CD4-positive, alpha-beta T cell treated with Interleukin-15 for 1 hour (primary cell): ENCODE measurements at regions not wholly inside any gene's neighbourhood (a gene's known extent, or its start where the extent isn't known, plus 50 kb on each side); places are given as distances from the start of the nearest gene placed in this dataset.

Experiments used
- DNase-seq: peaks from one replicate; pipeline ENCODE4 v3.0.0-alpha.2; 2020

DNA sequence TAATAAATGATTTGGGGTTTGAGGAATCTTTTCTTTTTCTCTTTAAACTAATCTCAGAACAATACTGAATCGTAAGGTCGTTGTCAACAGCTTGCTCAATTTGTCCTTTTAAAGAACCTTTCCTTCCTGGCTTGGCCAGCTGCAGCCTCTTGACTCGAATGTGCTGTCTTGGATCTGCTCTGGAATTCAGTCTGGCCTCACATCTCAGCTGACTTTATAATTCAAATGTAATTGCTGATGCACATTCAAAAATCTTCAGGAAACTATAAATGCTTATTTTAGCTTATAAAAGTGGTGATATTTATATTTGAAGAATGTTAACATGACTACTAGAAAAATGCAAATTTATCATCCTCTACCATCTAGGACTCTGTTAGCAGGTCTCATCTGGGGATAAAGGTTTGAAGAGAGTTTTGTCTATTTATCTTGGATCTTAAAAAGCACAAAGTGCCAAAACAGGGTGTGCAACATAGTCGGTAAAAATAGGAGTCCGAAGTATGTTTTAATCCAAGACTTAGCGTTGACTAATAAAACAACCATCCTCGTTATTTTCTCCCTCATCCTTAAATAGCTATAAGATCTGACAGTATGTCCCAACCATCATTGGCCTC, 1035.2 kb downstream of the MCTP2 start:
- no peak for DNase-seq

DNA sequence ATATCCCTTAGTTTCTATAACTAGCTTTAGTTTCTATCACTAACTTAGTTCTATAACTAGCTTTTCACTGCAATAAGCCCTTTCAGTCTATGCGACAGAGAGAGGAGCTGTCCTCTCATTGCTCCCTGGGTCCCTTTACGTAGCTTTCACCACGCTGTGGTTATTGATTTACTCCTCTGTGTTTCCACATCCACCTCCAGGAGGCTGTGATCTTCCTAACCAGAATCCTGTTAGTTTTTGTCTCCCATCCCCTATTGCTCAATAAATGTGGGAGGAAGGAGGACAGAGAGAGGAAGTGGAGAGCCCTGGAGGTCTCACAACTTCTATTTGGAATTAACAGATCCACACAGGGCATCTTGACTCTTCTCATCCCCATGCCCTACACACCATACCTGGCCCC, 1036.1 kb downstream of the MCTP2 start:
- no peak for DNase-seq

DNA sequence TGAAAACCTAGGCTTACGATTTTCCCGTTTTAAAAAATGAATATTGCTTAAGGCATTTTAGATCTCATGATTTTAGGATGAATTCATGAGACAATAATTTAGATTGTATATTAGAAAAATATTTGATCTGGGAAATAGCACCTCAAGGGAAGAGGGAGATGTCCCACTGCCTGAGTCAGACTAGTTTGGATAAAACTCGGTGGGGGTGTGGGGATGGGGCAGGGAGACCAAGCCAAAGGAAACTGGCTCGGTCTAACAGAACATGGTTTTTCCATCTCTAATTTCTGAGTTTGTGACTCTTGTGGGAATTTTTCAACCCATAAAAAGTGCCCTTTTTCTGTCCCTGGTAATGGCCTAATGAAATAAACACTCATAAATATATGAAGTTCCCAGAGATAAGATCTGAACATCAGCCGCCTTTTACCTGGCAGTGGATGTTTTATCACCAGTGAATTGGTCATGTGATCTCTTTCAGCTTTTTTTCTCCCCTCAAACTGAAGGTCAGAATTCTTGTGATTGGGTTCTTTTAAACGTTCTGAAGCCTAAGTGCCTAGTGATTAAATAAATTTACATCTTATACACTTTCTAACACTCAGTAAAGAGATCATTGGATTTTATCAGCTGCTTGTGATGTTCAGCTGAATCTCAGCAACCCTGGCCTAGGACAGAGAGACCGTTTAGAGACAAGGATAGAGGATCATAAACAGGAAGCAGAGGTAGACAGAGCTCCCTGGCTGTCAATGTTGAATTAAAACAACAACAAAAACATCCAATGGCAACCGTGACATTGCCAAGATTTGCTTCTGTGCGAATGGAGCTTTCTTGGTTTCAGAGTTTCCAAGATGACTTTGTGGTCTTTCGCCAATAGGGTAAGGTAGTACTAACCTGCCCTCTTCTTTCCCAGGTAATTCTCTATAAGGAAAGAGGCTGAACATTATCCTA, 1038.2 kb downstream of the MCTP2 start:
- no peak for DNase-seq

DNA sequence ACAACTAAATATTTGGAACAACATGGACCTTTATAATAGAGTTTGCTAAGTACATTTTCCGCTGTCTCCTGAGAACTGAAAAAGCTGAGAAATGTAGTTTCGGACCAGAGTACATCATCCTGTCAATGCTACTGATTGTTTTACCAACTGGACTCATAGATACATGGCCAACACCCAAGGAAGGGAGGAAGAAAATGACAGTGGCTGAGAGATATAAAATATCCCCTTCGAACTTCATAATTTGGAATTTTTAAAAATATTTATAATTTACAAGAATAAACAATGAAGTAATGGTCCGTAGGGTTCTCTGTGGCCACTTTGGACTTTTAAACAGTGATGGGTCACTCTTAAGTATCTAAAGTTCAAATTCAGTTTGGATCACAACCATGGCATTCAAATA, 1042.7 kb downstream of the MCTP2 start:
- DNase-seq, result no peak

DNA sequence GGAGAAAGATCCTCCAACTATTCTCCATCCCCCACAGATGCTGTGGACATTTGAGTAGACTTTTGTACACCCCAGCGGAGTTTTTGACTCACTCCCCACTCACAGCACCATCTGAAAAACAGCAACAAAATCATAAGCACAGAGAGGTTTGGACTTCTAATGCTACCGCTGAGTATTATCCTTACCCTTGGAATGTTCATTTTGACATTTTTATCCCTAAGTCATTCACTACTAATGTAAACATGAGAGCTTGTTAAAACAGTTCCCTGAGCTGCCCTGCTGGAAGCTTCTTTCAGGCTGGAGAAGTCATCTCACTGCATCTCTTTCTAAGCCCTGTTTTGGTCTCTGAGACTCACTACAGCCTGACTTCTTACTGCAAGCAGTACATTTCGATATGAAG, 1045.9 kb downstream of the MCTP2 start:
- DNase-seq, result no peak

DNA sequence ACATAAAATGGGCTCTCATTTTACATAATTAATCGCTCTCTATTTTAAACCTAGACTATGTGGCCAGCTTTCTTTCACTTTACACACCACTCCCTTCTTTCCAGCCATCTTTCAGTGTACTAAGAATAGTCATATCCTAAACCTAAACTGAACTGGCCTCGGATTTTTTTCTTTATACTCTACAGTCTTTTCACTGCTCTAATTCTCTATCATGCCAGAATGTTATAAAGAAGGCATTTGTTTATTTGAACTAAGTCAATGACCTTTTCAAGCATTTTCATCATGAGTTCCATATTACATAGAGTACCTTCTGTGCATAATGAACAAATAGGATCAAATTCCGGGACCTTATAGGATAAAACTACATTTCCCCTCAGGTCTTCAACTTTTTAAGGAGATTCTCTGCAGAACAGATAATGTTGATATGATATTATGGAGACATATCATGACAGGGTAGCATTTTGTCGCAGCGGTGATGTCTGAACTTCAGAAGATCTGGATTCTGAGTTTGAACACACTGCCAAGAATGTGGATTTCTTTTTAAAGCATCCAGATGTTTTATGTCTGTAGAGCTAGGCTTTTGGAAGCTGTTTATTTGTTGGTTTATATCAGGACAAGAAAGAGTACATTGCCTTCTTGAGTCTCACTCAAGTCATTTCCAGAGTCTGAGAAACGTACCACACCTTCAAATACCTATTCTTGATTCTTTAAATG, 1047.3 kb downstream of the MCTP2 start:
- DNase-seq, result no peak

DNA sequence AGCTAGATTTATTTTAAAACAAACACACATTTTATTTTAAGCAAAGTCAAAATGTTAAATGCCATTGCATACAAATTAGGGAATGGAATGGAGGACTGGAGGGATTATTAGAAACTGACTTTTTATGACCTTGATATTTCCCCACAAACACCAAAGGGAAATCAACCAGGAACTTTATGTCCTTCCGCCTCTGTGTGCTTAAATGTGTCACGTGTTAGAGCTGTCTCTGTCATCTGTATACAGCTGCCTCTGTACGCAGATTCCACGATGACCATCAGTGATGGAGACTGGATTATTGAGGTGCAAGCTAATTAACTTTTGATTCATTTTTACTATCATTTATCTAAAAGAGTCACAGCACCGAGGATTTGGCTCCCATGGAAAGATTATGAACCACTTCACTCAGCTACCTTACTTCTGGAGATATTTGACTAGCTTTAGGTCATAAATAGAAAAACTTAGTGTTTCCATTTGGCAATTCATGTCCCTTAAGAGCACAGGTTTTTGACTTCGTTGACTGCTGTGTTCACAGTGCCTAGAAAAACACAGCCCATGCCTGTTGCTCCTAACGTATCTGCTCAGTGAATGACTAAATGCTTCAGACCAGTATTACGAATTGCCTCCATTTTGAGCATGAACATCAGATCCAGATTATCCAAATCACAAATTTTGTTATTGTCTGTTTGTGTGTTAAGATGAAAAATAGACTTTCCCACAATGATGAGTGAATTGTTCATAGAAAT, 1048.1 kb downstream of the MCTP2 start:
- no peak for DNase-seq

DNA sequence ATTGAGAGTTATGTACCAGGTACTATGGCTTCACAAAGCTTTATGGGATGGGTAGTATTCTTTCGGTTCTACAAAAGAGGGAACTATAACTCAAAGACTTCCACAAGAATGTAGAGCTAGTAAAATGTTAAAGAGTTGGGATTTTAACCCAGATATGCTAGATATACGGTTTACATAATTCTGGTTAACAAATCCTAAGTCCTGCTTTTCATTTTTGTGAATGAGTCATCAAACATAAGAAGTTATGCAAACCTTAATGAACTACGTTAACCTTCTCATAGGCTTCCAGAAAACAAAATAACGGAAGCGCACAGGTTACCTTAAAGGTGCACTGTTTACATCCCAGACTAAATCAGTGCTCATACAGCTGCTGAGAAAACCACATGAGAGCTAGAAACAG, 1049.3 kb downstream of the MCTP2 start:
- no peak for DNase-seq

DNA sequence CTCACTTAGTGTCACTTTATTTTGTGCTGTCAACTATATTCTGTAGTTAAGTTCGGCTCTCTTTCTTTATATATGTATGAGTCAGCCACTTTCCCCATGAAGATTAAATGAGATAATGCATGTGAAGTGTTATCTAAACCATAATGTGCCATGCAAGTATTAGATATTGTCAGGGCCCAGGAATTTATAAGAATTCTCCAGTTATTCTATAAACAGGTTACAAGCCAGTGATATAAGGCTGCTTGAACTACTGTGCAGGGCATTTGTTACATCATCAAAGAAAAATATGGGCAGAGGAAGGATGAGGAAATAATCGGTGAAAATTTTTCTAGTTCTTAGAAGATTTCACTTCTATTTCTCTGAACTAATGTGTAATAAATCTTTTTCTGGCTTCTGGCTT, 1049.0 kb upstream of the NR2F2 start:
- DNase-seq, result no peak

DNA sequence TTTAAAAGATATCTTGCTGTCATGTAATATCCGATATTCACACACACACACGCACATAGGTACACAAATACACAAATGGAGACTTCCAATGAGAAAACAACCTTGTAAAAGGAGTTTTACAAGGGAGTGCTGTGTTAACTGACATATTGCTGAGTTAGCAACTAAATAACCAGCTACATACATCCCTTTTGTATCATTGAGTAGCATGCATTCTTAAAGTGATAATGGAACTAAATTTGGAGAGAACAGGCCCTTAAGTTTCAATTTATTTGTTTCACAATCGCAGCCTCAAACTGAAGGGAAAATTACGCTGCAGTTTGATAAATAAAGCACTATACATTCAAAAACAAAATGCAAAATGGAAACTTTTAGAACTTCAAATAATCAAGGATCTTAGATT, 1046.0 kb upstream of the NR2F2 start:
- no peak for DNase-seq

DNA sequence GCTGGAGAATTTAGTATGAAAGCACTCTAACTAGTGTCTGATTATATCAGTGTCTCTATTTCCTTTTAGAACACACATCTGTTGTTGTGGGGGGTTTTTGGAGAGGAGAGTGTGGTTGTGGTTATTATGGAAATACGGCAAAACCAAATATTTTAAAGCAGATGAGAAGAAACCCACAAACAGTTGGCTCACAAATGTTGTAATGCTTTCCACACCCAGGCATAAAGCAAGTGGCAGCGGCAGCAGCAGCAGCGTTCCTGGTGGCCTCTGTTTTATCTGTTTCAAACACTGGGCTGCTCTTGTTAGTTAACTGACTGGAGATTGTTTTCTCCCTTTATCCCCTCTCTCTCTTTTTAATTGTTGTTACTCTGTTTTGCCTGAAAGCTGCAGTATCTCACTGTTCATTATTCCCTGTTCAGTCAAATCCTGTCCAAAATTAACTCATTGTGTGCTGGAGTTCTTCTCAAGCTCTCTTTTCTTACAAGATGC, 1045.5 kb upstream of the NR2F2 start:
- no peak for DNase-seq

DNA sequence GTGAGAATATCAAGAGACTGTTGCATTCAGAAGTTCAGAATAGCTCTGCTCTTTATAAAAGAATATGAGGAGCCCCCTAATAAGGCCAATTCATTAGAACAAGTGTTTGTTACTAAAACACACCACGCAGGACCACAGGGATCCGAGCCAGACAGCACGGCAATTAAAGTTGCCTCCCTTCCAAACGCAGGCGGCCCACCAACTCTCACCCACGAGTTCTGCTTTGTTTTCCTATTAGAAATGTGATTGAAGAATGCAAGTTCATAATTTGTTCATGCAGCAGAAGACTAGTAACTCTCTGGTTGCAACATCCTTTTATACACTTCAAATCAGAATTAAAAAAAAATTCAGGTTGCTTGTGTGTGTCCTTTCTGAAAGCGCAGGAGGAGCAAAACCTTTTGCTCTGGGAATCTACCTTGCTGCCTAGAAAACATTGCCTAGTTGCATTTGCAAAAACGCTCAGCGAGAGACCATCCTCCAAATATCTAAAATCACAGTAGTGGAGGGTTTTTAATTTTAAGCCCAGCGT, 1044.1 kb upstream of the NR2F2 start:
- no peak for DNase-seq

DNA sequence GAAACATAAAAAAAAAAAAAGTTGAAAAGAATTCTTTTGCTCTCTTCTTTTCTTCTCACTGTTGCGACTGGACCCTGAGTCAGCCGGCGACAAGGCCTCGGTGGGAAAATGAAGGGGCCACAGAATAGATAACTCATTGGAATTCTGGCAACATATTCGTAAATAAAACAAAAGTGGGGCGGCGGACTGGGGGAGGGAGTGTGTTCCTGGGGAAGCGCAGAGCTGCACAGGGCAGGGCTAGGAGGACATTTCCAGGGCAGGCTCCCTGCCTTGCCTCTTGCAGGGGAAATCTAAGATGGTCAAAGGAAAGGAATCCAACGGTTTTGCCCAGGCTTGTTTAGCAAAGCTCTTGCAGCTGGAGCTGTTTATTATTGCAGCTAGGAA, 1042.8 kb upstream of the NR2F2 start:
- DNase-seq, result no peak

DNA sequence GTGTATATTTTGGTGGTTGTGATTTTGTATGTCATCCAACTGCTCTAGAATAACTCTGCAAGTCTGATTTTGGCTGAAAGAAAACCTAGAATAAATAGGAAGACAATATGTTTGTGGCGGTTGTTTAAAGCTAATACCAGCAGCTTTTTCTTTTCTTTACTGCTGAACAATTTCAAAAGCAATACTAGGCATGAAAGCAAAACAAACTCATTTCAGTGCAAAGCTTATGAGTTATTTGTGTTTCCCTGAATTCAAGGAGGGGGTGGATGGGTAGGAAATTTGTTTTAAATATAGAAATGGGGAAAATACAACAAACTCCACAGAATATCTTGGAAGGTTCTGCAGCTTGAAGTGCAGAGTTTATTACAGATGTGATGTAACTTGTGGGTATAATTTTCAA, 1041.9 kb upstream of the NR2F2 start:
- DNase-seq, result no peak

DNA sequence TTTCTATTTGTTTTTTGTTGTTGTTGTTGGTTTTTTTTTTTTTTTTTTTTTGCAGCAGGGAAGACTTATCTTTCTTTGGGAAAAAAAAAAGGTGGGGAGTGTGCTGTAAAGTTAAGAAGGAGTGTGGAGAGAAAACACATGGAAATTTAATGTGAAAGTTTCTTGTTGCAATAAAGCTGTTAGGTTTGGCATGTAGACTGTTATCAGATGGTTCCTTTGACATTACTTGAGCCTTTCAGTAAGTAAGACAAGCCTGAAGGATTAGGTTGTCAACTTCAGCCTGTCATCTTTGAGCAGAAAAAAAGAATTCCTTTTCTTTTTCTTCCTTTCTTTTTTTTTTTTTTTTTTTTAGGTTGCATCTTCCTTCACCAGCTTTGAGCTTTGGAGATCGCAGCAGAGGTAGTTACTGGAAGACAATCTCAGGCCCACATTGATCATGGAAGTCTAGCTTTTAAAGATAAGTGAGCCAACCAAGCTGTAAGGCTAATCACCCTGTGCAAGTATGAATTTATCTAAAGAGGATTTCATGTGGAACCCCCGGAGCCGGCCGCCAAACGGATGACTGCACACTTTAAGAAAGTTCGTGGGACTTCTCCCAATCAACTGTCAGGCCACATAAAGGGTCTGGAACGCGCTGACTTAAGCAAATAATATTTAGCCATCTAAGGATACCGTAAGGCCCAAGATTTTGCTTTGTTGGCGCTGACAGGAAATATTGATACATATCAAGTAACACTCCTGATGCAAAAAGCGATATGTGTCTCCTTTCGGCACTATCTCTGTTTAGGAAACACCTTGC, 1040.1 kb upstream of the NR2F2 start:
- DNase-seq, result no peak

DNA sequence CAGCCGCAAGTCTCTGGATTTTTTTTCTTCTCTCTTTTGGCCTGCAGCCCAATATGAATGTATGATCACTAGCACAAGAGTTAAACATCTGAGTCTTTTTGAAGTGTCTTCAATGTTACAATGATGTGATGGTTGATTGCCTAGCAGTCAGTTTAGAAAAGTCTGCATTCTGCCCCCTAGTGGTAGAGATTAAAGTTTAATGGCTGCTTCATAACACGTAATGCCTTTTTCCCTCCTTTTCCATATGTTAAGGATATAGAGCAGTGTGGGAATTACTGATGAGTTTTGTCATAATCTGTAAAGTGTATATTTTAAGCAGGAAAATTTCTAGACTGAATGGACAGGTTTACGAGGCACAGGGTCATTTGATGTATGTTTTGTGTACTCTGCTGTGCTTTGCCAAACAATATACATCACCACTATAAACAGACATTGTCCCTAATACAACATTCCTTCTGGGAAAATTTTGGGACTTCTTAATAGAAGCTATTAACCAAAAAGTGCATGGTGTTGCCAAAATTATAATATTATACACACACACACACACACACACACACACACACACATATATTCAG, 1038.5 kb upstream of the NR2F2 start:
- DNase-seq, result no peak

DNA sequence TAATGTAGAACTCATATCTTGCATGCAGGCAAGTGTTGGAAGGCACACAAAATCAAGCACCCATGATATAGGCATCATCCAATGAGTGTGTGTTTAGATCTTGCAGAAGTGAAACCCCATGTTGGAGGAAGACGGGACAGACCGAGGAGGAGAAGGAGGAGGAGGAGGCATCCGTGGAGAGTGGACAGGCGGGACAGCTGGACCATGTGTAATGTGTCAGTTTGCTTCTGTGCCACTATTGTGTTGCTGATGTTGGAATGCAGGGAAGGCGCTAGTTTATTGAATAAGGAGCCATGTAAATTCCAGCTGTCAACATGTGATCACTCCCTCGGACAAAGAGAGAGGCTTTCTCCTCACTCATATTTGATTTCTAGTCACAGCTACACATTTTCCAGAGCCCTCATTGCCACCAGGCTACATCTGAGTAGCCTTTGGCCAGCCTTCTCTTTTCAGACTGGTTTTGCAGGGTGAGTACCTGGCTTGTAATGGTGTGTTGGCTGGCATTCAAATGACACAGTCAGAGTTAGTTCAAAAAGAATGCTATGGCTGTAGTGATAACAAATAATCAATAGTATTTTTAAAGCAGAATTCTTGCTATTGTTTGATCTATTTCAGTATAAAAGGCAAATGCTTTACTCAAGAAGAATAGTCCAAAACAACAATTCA, 1037.6 kb upstream of the NR2F2 start:
- DNase-seq, result no peak

DNA sequence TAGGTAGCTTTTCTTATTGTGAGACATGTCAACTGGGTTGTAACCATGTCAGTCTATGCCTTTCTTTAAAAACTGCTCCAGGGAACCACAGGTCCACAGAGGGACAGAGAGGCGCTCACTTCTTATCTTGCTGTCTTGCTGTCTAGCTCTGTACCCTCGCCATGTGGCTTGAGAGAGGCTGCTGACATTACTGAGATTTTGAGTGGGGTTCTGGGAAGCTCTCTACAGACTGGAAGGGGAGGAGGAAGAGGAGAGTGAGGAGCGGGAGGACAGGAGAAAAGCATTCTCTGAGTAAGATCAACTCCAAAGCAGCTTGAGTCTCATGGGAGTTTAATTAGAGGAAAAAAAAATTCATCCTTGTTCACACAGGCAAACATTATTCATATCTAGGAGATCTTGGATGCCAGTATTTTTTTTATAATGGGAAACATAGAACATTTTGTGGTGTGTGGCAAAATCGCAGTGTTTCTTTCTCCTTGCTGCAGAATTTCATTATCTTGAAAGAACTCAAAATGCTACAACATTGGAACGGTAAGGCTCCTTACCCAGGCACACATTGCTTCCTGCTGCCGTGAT, 1037.0 kb upstream of the NR2F2 start:
- DNase-seq, result no peak

DNA sequence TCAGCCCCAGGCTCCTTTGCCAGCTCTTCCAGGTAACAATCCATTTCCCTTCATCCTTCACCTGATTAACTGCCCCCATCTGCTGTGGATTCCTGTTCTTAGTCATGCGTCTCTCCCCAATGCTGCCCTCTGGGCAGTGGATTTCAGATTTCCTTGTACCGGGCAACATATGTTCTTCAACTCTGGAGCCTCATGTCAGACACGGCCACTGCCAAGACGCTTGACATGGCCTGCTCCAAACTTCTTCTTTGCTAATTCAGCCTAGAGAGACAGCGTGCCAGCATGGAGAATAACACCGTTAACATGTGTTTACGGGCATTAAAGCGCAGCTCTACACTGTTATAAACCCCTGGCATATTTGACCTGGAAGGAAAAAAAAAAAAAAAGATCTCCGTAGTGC, 1035.1 kb upstream of the NR2F2 start:
- no peak for DNase-seq

DNA sequence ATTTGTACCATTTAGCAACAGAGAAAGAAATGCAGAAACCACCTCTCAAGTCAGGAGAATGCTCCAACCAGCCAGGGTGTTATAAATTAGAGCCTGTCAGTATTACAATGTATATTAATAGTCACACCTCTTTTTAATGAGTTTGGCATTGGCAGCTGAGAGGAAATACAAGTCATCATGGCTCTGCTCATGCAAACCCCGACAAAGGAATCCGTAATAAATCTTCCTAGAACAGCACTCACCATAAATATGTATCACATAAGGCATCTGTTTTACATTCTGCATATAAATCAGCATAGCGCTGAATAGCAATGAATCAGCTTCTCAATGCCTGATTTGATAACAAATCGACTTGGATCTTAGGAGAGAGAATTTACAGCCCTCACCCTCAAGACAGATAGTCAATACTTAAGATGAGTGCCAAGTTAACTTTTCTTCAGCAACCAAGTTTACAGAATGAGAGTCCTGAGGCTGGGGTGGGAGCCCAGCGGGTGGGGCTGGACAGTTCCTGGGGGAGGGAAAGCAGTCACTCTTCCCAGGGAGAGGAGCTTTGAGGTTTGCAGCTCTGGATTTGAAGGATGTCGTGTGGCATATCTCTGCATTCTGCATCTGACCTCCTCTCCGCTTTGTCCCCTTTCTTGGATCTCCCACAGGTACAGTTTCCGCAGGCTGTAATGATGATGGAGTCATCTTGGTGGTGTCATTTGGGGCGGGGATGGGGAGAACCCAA, 1034.4 kb upstream of the NR2F2 start:
- no peak for DNase-seq
